ENCODE measurements at regions not wholly inside any gene's neighbourhood (a gene's known extent, or its start where the extent isn't known, plus 50 kb on each side); places are given as distances from the start of the nearest gene placed in this dataset.
A peak's percentile ranks its signal among the peaks of the same experiment; 100 is the strongest.

GRCh38 chrX:94758130-94758529 is 1084.1 kb downstream of the FAM133A start:
- no peak for DNase-seq (ENCODE audit: low spot score)
- TF ChIP-seq, protein P1, sequence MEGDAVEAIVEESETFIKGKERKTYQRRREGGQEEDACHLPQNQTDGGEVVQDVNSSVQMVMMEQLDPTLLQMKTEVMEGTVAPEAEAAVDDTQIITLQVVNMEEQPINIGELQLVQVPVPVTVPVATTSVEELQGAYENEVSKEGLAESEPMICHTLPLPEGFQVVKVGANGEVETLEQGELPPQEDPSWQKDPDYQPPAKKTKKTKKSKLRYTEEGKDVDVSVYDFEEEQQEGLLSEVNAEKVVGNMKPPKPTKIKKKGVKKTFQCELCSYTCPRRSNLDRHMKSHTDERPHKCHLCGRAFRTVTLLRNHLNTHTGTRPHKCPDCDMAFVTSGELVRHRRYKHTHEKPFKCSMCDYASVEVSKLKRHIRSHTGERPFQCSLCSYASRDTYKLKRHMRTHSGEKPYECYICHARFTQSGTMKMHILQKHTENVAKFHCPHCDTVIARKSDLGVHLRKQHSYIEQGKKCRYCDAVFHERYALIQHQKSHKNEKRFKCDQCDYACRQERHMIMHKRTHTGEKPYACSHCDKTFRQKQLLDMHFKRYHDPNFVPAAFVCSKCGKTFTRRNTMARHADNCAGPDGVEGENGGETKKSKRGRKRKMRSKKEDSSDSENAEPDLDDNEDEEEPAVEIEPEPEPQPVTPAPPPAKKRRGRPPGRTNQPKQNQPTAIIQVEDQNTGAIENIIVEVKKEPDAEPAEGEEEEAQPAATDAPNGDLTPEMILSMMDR (IDR thresholded peaks at IDR 0.05; ENCODE audit: borderline replicate concordance, control extremely low read depth, extremely low read depth, insufficient read depth, missing control alignments): no peak
- in situ Hi-C loops (cut with MboI; ENCODE audit: low sequenced_read_pairs, unreplicated experiment): no loop called here

DNA sequence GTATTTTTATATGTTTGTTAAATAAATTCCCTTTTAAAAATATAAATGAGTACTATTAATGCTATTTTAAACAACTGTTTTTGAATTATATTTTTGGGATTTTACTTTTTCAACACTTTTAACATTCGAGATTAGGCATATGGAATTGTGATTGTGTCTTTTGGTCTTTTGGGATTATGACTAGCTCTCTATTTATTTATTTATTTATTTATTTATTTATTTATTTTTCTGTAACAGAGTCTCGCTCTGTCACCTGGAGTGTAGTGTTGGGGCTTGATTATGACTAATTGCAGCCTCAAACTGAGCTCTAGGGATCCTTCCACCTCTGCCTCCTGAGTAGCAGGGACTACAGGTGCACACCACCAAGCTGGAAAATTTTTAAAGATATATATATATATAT is 1101.6 kb downstream of the FAM133A start:
- in situ Hi-C loops (cut with MboI; ENCODE audit: low sequenced_read_pairs, unreplicated experiment): no loop called here
- no peak for DNase-seq (ENCODE audit: low spot score)
- TF ChIP-seq, protein P1 (IDR thresholded peaks at IDR 0.05; ENCODE audit: borderline replicate concordance, control extremely low read depth, extremely low read depth, insufficient read depth, missing control alignments): no peak

DNA sequence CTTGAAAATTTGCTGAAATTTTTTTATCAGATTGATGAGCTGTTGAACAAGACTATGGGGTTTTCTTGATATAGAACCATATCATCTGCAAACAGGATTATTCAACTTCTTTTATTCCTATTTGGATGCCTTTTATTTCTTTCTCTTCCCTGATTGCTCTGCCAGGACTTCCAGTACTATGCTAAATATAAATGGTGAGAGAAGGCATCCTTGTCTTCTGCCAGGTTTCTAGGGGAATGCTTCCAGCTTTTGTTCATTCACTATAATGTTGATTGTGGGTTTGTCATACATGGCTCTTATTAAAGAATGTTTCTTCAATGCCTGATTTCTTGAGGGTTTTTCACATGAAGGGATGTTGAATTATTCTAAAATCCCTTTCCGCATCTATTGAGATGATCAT is 1139.5 kb downstream of the FAM133A start:
- in situ Hi-C loops (cut with MboI; ENCODE audit: low sequenced_read_pairs, unreplicated experiment): no loop called here
- DNase-seq (ENCODE audit: low spot score): no peak
- TF ChIP-seq, protein P1 (IDR thresholded peaks at IDR 0.05; ENCODE audit: borderline replicate concordance, control extremely low read depth, extremely low read depth, insufficient read depth, missing control alignments): no peak

DNA sequence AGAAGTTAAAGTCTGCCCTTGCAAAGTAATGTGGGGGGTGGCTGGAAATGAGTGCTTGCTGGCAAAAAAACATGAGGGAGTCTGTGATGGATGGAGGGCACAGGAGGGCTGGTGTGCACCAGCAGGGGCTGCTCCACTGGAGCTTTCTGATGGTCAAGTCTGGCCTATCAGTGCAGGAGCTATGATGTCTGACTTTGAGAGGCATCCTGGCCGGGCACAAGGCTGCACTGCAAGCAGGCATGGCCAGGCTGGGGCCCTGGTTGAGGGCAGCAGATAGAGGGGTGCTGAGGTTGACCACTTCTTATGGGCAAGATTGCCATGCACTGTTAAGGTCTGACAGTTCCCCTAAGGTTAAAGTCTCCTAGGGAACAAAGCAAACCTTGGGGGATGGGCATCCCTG is 1140.2 kb downstream of the FAM133A start:
- in situ Hi-C loops (cut with MboI; ENCODE audit: low sequenced_read_pairs, unreplicated experiment): no loop called here
- TF ChIP-seq, protein P1 (IDR thresholded peaks at IDR 0.05; ENCODE audit: borderline replicate concordance, control extremely low read depth, extremely low read depth, insufficient read depth, missing control alignments): no peak
- DNase-seq (ENCODE audit: low spot score): no peak

DNA sequence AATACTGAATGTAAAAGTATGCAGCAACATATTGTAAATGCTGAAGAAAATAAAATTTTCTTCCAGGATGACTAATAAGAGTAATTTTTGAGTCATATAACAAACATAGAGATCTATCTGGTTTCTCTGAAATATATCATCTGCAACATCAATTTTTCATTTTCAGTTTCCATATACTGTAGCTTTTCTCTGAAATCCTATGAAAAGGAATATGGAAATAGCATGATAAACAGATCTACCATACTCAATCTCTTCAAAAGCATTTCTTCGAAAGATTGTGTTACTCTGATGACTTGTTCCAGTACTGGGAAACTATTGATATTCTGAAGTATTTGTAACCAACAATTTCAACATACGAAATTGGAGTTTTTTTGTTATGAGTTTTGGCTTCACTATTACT is 1156.7 kb downstream of the FAM133A start:
- DNase-seq (ENCODE audit: low spot score): no peak
- TF ChIP-seq, protein P1 (IDR thresholded peaks at IDR 0.05; ENCODE audit: borderline replicate concordance, control extremely low read depth, extremely low read depth, insufficient read depth, missing control alignments): no peak
- in situ Hi-C loops (cut with MboI; ENCODE audit: low sequenced_read_pairs, unreplicated experiment): no loop called here

DNA sequence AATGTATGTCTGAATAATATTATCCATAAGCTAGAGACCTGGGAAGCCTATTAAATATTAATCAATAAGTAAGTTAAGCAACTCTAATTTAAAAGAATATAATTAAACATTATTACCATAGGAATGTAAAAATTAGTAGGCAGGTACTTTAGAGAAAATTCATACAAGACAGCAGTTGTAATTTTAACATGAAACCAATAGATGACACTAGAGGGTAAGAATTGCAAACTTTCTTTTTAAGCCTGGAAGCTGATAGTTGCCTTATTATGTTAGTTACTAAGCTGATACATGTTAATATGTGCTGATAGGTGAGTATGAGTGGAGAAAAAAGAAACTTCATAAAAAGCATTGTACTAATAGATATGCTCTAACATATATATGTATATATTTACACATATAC is 1157.4 kb downstream of the FAM133A start:
- TF ChIP-seq, protein P1 (IDR thresholded peaks at IDR 0.05; ENCODE audit: borderline replicate concordance, control extremely low read depth, extremely low read depth, insufficient read depth, missing control alignments): peak; percentile 26
- DNase-seq (ENCODE audit: low spot score): no peak
- in situ Hi-C loops (cut with MboI; ENCODE audit: low sequenced_read_pairs, unreplicated experiment): no loop called here

- TF ChIP-seq, protein P1 (IDR thresholded peaks at IDR 0.05; ENCODE audit: borderline replicate concordance, control extremely low read depth, extremely low read depth, insufficient read depth, missing control alignments): no peak
- DNase-seq (ENCODE audit: low spot score): no peak
- in situ Hi-C loops (cut with MboI; ENCODE audit: low sequenced_read_pairs, unreplicated experiment): no loop called here
These were observed 1160.2 kb downstream of the FAM133A start for GRCh38 chrX:94834226-94834625.
